HG03571 (cell line): ENCODE measurements at regions not wholly inside any gene's neighbourhood (a gene's known extent, or its start where the extent isn't known, plus 50 kb on each side); places are given as distances from the start of the nearest gene placed in this dataset.

Experiments used
- ATAC-seq: cut with Tn5 transposase; IDR thresholded peaks from one replicate; pipeline ENCODE4 v1.9.1; 2021; ENCODE audit not compliant: unreplicated experiment

- ATAC-seq = no peak
Observed at GRCh38 chr7:21198921-21199320, 229.0 kb upstream of the SP4 start.

- ATAC-seq = no peak
Observed at GRCh38 chr7:21200503-21200902, 227.4 kb upstream of the SP4 start.

GRCh38 chr7:21214657-21215056, 213.2 kb upstream of the SP4 start:
- no peak for ATAC-seq

- ATAC-seq = no peak
Observed at GRCh38 chr7:21215307-21215706, 212.6 kb upstream of the SP4 start.

- ATAC-seq = no peak
Observed at GRCh38 chr7:21217365-21217764, 210.5 kb upstream of the SP4 start.

- ATAC-seq = no peak
Observed at GRCh38 chr7:21218155-21218554, 209.7 kb upstream of the SP4 start.

GRCh38 chr7:21221130-21221529, 206.8 kb upstream of the SP4 start:
- ATAC-seq = no peak

- ATAC-seq = no peak
Observed at GRCh38 chr7:21238400-21239116, 189.3 kb upstream of the SP4 start.

GRCh38 chr7:21243265-21243664, 184.6 kb upstream of the SP4 start:
- ATAC-seq = no peak

- ATAC-seq = no peak
Observed at GRCh38 chr7:21251151-21251800, 176.6 kb upstream of the SP4 start.

- no peak for ATAC-seq
Observed at GRCh38 chr7:21253740-21254687, 173.9 kb upstream of the SP4 start.

- no peak for ATAC-seq
Observed at GRCh38 chr7:21256310-21256877, 171.5 kb upstream of the SP4 start.

- no peak for ATAC-seq
Observed at GRCh38 chr7:21260939-21261338, 166.9 kb upstream of the SP4 start.

GRCh38 chr7:21261627-21262594, 166.0 kb upstream of the SP4 start:
- peak; percentile 61 for ATAC-seq

- ATAC-seq = no peak
Observed at GRCh38 chr7:21269021-21269420, 158.9 kb upstream of the SP4 start.

- ATAC-seq = no peak
Observed at GRCh38 chr7:21276471-21277035, 151.3 kb upstream of the SP4 start.

GRCh38 chr7:21278944-21279343, 148.9 kb upstream of the SP4 start:
- no peak for ATAC-seq

GRCh38 chr7:21281193-21281592, 146.7 kb upstream of the SP4 start:
- no peak for ATAC-seq

GRCh38 chr7:21293771-21294170, 134.1 kb upstream of the SP4 start:
- ATAC-seq = no peak

- no peak for ATAC-seq
Observed at GRCh38 chr7:21299766-21300165, 128.1 kb upstream of the SP4 start.
